H9 (cell line): ENCODE measurements at regions not wholly inside any gene's neighbourhood (a gene's known extent, or its start where the extent isn't known, plus 50 kb on each side); places are given as distances from the start of the nearest gene placed in this dataset.

ENCODE experiments used
- DNase-seq: peaks from one replicate; pipeline ENCODE4 v3.0.0-alpha.2; 2017
- H2AFZ ChIP-seq: one replicate; pipeline ENCODE4 v1.6.1; 2013; ENCODE audit warnings: mild to moderate bottlenecking, low read length, control low read depth, moderate library complexity
- H2AK5ac ChIP-seq: 2 replicates; pipeline ENCODE4 v1.6.1; 2013; ENCODE audit warnings: low read length, control low read depth, mixed read lengths; ENCODE audit not compliant: insufficient read length
- H2BK120ac ChIP-seq: one replicate; pipeline ENCODE4 v1.6.1; 2013; ENCODE audit warnings: low read depth, mild to moderate bottlenecking, low read length, control low read depth, inconsistent platforms; ENCODE audit not compliant: poor library complexity, severe bottlenecking
- H2BK12ac ChIP-seq: 2 replicates; pipeline ENCODE4 v1.6.1; 2013; ENCODE audit warnings: low read length, control low read depth, mixed read lengths, low read depth; ENCODE audit not compliant: insufficient read length
- H2BK15ac ChIP-seq: 2 replicates; pipeline ENCODE4 v1.6.1; 2013; ENCODE audit warnings: low read depth, low read length, control low read depth
- H2BK20ac ChIP-seq: one replicate; pipeline ENCODE4 v1.6.1; 2013; ENCODE audit warnings: low read depth, mild to moderate bottlenecking, low read length, control low read depth, inconsistent platforms; ENCODE audit not compliant: poor library complexity, severe bottlenecking
- H2BK5ac ChIP-seq: 2 replicates; pipeline ENCODE4 v1.6.1; 2013; ENCODE audit warnings: low read length, control low read depth, mixed read lengths; ENCODE audit not compliant: insufficient read length
- H3K14ac ChIP-seq: 2 replicates; pipeline ENCODE4 v1.6.1; 2013; ENCODE audit warnings: low read length, control low read depth; ENCODE audit not compliant: insufficient read depth
- H3K18ac ChIP-seq: 2 replicates; pipeline ENCODE4 v1.6.1; 2013; ENCODE audit warnings: low read depth, mild to moderate bottlenecking, mixed read lengths, low read length, control low read depth; ENCODE audit not compliant: insufficient read length
- H3K23ac ChIP-seq: 2 replicates; pipeline ENCODE4 v1.6.1; 2013; ENCODE audit warnings: low read length, control low read depth, mixed read lengths, low read depth; ENCODE audit not compliant: insufficient read length
- H3K23me2 ChIP-seq: 2 replicates; pipeline ENCODE4 v1.6.1; 2013; ENCODE audit warnings: low read depth, mild to moderate bottlenecking, mixed read lengths, low read length, control low read depth; ENCODE audit not compliant: insufficient read length, poor library complexity, severe bottlenecking
- H3K27ac ChIP-seq: 2 replicates; pipeline ENCODE4 v1.5.1; 2013; ENCODE audit warnings: low read length, control low read depth, mixed read lengths, low read depth; ENCODE audit not compliant: insufficient read length
- H3K27me3 ChIP-seq: 2 replicates; pipeline ENCODE4 v1.6.1; 2013; ENCODE audit warnings: low read length, control low read depth, inconsistent platforms; ENCODE audit not compliant: insufficient read depth
- H3K4ac ChIP-seq: 2 replicates; pipeline ENCODE4 v1.6.1; 2013; ENCODE audit warnings: low read depth, mild to moderate bottlenecking, control low read depth, inconsistent platforms, low read length, moderate library complexity
- H3K4me1 ChIP-seq: 2 replicates; pipeline ENCODE4 v1.6.1; 2013; ENCODE audit warnings: low read length, control low read depth, inconsistent platforms; ENCODE audit not compliant: insufficient read depth
- H3K4me2 ChIP-seq: 2 replicates; pipeline ENCODE4 v1.6.1; 2013; ENCODE audit warnings: low read length, control low read depth, mixed read lengths; ENCODE audit not compliant: insufficient read length, insufficient read depth
- H3K56ac ChIP-seq: 2 replicates; pipeline ENCODE4 v1.6.1; 2013; ENCODE audit warnings: low read depth, mild to moderate bottlenecking, mixed read lengths, low read length, control low read depth; ENCODE audit not compliant: insufficient read length
- H3K79me1 ChIP-seq: 2 replicates; pipeline ENCODE4 v1.6.1; 2013; ENCODE audit warnings: low read depth, mild to moderate bottlenecking, moderate library complexity, low read length, control low read depth, inconsistent platforms; ENCODE audit not compliant: insufficient read depth, poor library complexity, severe bottlenecking
- H3K79me2 ChIP-seq: 2 replicates; pipeline ENCODE4 v1.6.1; 2013; ENCODE audit warnings: low read length, control low read depth, inconsistent platforms; ENCODE audit not compliant: insufficient read depth
- H3K9ac ChIP-seq: 2 replicates; pipeline ENCODE4 v1.6.1; 2013; ENCODE audit warnings: low read length, control low read depth, mixed read lengths; ENCODE audit not compliant: insufficient read length; ENCODE audit errors: extremely low read depth
- H3K9me3 ChIP-seq: one replicate; pipeline ENCODE4 v1.6.1; 2013; ENCODE audit warnings: low read depth, low read length, inconsistent platforms; ENCODE audit not compliant: control insufficient read depth
- H3T11ph ChIP-seq: one replicate; pipeline ENCODE4 v1.6.1; 2013; ENCODE audit warnings: mild to moderate bottlenecking, low read length, control low read depth, inconsistent platforms
- H4K20me1 ChIP-seq: one replicate; pipeline ENCODE4 v1.6.1; 2013; ENCODE audit not compliant: control insufficient read depth, insufficient read length, insufficient read depth
- H4K5ac ChIP-seq: 2 replicates; pipeline ENCODE4 v1.6.1; 2013; ENCODE audit warnings: low read depth, mild to moderate bottlenecking, mixed read lengths, low read length, control low read depth; ENCODE audit not compliant: insufficient read length
- H4K8ac ChIP-seq: replicated peaks from 2 replicates; pipeline ENCODE4 v1.6.1; 2013; ENCODE audit warnings: low read length, control low read depth, mixed read lengths, low read depth; ENCODE audit not compliant: insufficient read length
- H4K91ac ChIP-seq: 2 replicates; pipeline ENCODE4 v1.6.1; 2013; ENCODE audit warnings: low read depth, mild to moderate bottlenecking, moderate library complexity, mixed read lengths, low read length, control low read depth; ENCODE audit not compliant: insufficient read length
- H3K27ac Mint-ChIP-seq, 3 experiments: 2 replicates in 2 of 3; 3 replicates in 1 of 3; pipeline ENCODE4 v1.8.0; 2020 to 2021; ENCODE audit warnings: mixed read lengths in 3 of 3, mild to moderate bottlenecking in 1 of 3, moderate library complexity in 1 of 3
- H3K27me3 Mint-ChIP-seq: 2 replicates; pipeline ENCODE4 v1.8.0; 2021; ENCODE audit warnings: low read depth, mild to moderate bottlenecking, moderate library complexity, mixed read lengths
- H3K36me3 Mint-ChIP-seq, 3 experiments: 2 replicates in 2 of 3; 3 replicates in 1 of 3; pipeline ENCODE4 v1.8.0; 2020 to 2021; ENCODE audit warnings: low read depth in 3 of 3, mixed read lengths in 3 of 3; ENCODE audit not compliant: insufficient read depth in 1 of 3
- H3K4me1 Mint-ChIP-seq, 2 experiments: 2 replicates each; pipeline ENCODE4 v1.8.0; 2020; ENCODE audit warnings: mixed read lengths in 2 of 2
- H3K4me3 Mint-ChIP-seq, 2 experiments: 2 replicates in 1 of 2; 3 replicates in 1 of 2; pipeline ENCODE4 v1.8.0; 2020 to 2021; ENCODE audit warnings: mild to moderate bottlenecking in 2 of 2, mixed read lengths in 2 of 2, moderate library complexity in 1 of 2
- H3K9me3 Mint-ChIP-seq, 2 experiments: 2 replicates in 1 of 2; 3 replicates in 1 of 2; pipeline ENCODE4 v1.8.0; 2020; ENCODE audit warnings: mild to moderate bottlenecking in 2 of 2, mixed read lengths in 2 of 2, moderate library complexity in 1 of 2
- CTCF ChIP-seq: fragments of 200-600 bp; sonication (generic); conservative IDR thresholded peaks from 3 replicates; pipeline ENCODE4 v1.8.0; 2021; ENCODE audit warnings: antibody characterized with exemption, mild to moderate bottlenecking
- WGBS: extraction: QIAGEN DNeasy Blood & Tissue Kit; methylation state at CpG from one replicate; pipeline ENCODE4 v1.1.7; 2013; ENCODE audit warnings: missing lambda C conversion rate, low lambda C conversion rate, mixed read lengths; ENCODE audit not compliant: insufficient read length; ENCODE audit errors: extremely low coverage; 5-methylcytosine and 5-hydroxymethylcytosine counted together

- Histone ChIP-seq H2AFZ (no peak overlapping the region), H2BK20ac (no peak overlapping the region), H2BK12ac (no peak overlapping the region), H3K4me1 (no peaks in the 10 kb centered on the region), H3K9ac (no peak overlapping the region), H3K4ac (no peak overlapping the region), H4K8ac (no peak overlapping the region), H3K23ac (no peak overlapping the region), H3K14ac (no peak overlapping the region), H4K91ac (no peak overlapping the region), H3K56ac (no peak overlapping the region), H2AK5ac (no peak overlapping the region), H3K79me1 (no peaks in the 10 kb centered on the region), H2BK15ac (no peak overlapping the region), H2BK5ac (no peak overlapping the region), H3K79me2 (no peaks in the 10 kb centered on the region), H3K27ac (no peak overlapping the region), H2BK120ac (no peak overlapping the region), H4K20me1 (no peaks in the 10 kb centered on the region), H4K5ac (no peak overlapping the region), H3T11ph (no peak overlapping the region), H3K23me2 (no peaks in the 10 kb centered on the region), H3K18ac (no peak overlapping the region), H3K4me2 (no peak overlapping the region), H3K9me3 (no peaks in the 10 kb centered on the region), H3K27me3 (no peaks in the 10 kb centered on the region)
- WGBS: no CpG with 5 or more reads among the region's 3 CpGs
- H3K27me3 Mint-ChIP-seq: no peaks in the 10 kb centered on the region
- no peak for DNase-seq
- H3K4me1 Mint-ChIP-seq: no peaks in the 10 kb centered on the region
- H3K27ac Mint-ChIP-seq: no peak overlapping the region
- peaks cover 5 to 8% of the 10 kb centered on the region in 2 experiments for H3K9me3 Mint-ChIP-seq
- H3K4me3 Mint-ChIP-seq: no peak overlapping the region
- H3K36me3 Mint-ChIP-seq: peaks cover 5 to 10% (median 7%) of the 10 kb centered on the region in 3 experiments; a peak in 6 of 7 replicates
- no peak for TF ChIP-seq CTCF
Measured at GRCh38 chr6:140592877-140593276, 1218.4 kb upstream of the CITED2 start.
